Caki2 (cell line): ENCODE measurements at regions not wholly inside any gene's neighbourhood (a gene's known extent, or its start where the extent isn't known, plus 50 kb on each side); places are given as distances from the start of the nearest gene placed in this dataset.
A peak's percentile ranks its signal among the peaks of the same experiment; 100 is the strongest.

ENCODE experiments used
- DNase-seq: peaks from one replicate; pipeline ENCODE4 v3.0.0-alpha.2; 2015; ENCODE audit warnings: low read depth
- in situ Hi-C: cut with HindIII; loops from 2 replicates; pipeline ENCODE4 v1.10.0; 2016; ENCODE audit warnings: low sequenced_read_pairs, low pct_unique_long_range_greater_than_20kb, mixed read lengths

GRCh38 chr9:2339416-2339815 lies 282.2 kb upstream of the VLDLR start:
- in situ Hi-C loops: no loop called here
- no peak for DNase-seq

- DNase-seq: no peak
- in situ Hi-C loops: no loop called here
These were observed 281.4 kb upstream of the VLDLR start for GRCh38 chr9:2340046-2340760.

GRCh38 chr9:2341126-2341525 lies 280.5 kb upstream of the VLDLR start:
- in situ Hi-C loops: no loop called here
- DNase-seq: no peak

- no peak for DNase-seq
- in situ Hi-C loops: no loop called here
These were observed 279.6 kb upstream of the VLDLR start for GRCh38 chr9:2341956-2342355.

- in situ Hi-C loops: no loop called here
- DNase-seq: no peak
These were observed 277.8 kb upstream of the VLDLR start for GRCh38 chr9:2343756-2344155.

GRCh38 chr9:2344436-2344835 lies 277.2 kb upstream of the VLDLR start:
- no peak for DNase-seq
- in situ Hi-C loops: no loop called here

GRCh38 chr9:2345013-2345412 lies 276.6 kb upstream of the VLDLR start:
- in situ Hi-C loops: no loop called here
- no peak for DNase-seq

- DNase-seq: no peak
- in situ Hi-C loops: no loop called here
These were observed 275.2 kb upstream of the VLDLR start for GRCh38 chr9:2346277-2346913.

GRCh38 chr9:2351324-2351723 lies 270.3 kb upstream of the VLDLR start:
- in situ Hi-C loops: no loop called here
- no peak for DNase-seq

- in situ Hi-C loops: no loop called here
- DNase-seq: no peak
These were observed 267.4 kb upstream of the VLDLR start for GRCh38 chr9:2354216-2354615.

GRCh38 chr9:2354856-2355696 lies 266.5 kb upstream of the VLDLR start:
- in situ Hi-C loops: no loop called here
- DNase-seq: no peak

GRCh38 chr9:2355697-2355983 lies 265.9 kb upstream of the VLDLR start:
- no peak for DNase-seq
- in situ Hi-C loops: no loop called here

- DNase-seq: peak; percentile 1
- in situ Hi-C loops: no loop called here
These were observed 265.4 kb upstream of the VLDLR start for GRCh38 chr9:2356041-2356790.

- in situ Hi-C loops: no loop called here
These were observed 261.6 kb upstream of the VLDLR start for GRCh38 chr9:2359891-2360471.

GRCh38 chr9:2362150-2362549 lies 259.4 kb upstream of the VLDLR start:
- in situ Hi-C loops: no loop called here
- DNase-seq: no peak

More at GRCh38 chr9:2359891-2360471, 261.6 kb upstream of the VLDLR start:
- DNase-seq: no peak

GRCh38 chr9:2363138-2363745 lies 258.3 kb upstream of the VLDLR start:
- in situ Hi-C loops: no loop called here
- DNase-seq: no peak

GRCh38 chr9:2363781-2364180 lies 257.8 kb upstream of the VLDLR start:
- in situ Hi-C loops: no loop called here
- no peak for DNase-seq

GRCh38 chr9:2367970-2368369 lies 253.6 kb upstream of the VLDLR start:
- in situ Hi-C loops: no loop called here
- DNase-seq: no peak
